ENCODE measurements at regions not wholly inside any gene's neighbourhood (a gene's known extent, or its start where the extent isn't known, plus 50 kb on each side); places are given as distances from the start of the nearest gene placed in this dataset.

DNA sequence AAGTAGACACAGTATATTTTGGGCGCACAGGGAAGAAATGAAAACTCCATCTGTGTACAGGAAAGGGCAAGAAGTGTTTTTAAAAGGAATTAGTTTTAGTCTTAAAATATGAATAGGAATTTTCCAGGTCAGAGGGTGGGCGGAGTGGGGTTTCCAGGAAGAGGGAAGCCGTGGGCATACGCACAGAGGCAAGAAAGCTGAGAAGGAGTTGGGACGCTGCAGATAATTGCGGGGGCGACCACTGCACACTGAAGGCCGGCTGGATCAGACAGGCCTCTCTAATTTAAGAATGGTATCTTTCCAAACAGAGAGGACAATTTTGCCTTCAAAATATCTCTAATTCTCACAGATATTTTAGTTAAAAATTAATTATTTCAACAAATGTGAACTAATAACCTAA, 189.1 kb upstream of the INHBA start:
- TF ChIP-seq, protein P1, sequence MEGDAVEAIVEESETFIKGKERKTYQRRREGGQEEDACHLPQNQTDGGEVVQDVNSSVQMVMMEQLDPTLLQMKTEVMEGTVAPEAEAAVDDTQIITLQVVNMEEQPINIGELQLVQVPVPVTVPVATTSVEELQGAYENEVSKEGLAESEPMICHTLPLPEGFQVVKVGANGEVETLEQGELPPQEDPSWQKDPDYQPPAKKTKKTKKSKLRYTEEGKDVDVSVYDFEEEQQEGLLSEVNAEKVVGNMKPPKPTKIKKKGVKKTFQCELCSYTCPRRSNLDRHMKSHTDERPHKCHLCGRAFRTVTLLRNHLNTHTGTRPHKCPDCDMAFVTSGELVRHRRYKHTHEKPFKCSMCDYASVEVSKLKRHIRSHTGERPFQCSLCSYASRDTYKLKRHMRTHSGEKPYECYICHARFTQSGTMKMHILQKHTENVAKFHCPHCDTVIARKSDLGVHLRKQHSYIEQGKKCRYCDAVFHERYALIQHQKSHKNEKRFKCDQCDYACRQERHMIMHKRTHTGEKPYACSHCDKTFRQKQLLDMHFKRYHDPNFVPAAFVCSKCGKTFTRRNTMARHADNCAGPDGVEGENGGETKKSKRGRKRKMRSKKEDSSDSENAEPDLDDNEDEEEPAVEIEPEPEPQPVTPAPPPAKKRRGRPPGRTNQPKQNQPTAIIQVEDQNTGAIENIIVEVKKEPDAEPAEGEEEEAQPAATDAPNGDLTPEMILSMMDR (optimal IDR thresholded peaks at IDR 0.05 in 1 of 3, IDR thresholded peaks at IDR 0.05 in 1 of 3, conservative IDR thresholded peaks at IDR 0.05 in 1 of 3; ENCODE audit: extremely low read depth in 1 of 3, insufficient read depth in 2 of 3, low read length in 3 of 3), result no peak
- TF ChIP-seq EZH2 (IDR thresholded peaks at IDR 0.05; ENCODE audit: low read length), result no peak
- Histone ChIP-seq H3K4me1 (ENCODE audit: control insufficient read depth, extremely low read depth, insufficient read depth, low read length) (peaks cover 3% of the 10 kb centered on the region), H3K4me2 (ENCODE audit: control insufficient read depth, extremely low read depth, insufficient read depth, low read depth, low read length) (no peak overlapping the region), H4K20me1 (ENCODE audit: control insufficient read depth, extremely low read depth, insufficient read depth, low read length) (no peaks in the 10 kb centered on the region), H3K27me3 (ENCODE audit: control insufficient read depth, extremely low read depth, insufficient read depth, low read length) (no peaks in the 10 kb centered on the region), H3K36me3 (ENCODE audit: control insufficient read depth in 2 of 2, extremely low read depth in 1 of 2, insufficient read depth in 2 of 2, low read length in 2 of 2) (no peaks in the 10 kb centered on the region), H3K27ac (ENCODE audit: control insufficient read depth, insufficient read depth, low read length) (no peak overlapping the region), H3K9ac (ENCODE audit: control insufficient read depth, extremely low read depth, insufficient read depth, low read length) (no peak overlapping the region), H3K4me3 (ENCODE audit: control insufficient read depth in 2 of 3, extremely low read depth in 1 of 3, insufficient read depth in 2 of 3, low read depth in 1 of 3, low read length in 3 of 3) (no peak overlapping the region), H3K9me1 (ENCODE audit: control insufficient read depth, extremely low read depth, insufficient read depth, low read length) (no peaks in the 10 kb centered on the region), H3K79me2 (ENCODE audit: control insufficient read depth, insufficient read depth, low read length) (no peaks in the 10 kb centered on the region), H3K9me3 (ENCODE audit: control insufficient read depth, low read depth, low read length) (no peaks in the 10 kb centered on the region), H2AFZ (ENCODE audit: control insufficient read depth, low read length) (no peak overlapping the region)
- FAIRE-seq (no peak), DNase-seq (ENCODE audit: low read depth, low spot score) (no peak)
- dilution Hi-C loops (cut with MboI; ENCODE audit: extremely low pct_ligation_motif_present, low sequenced_read_pairs), result no loop called here

DNA sequence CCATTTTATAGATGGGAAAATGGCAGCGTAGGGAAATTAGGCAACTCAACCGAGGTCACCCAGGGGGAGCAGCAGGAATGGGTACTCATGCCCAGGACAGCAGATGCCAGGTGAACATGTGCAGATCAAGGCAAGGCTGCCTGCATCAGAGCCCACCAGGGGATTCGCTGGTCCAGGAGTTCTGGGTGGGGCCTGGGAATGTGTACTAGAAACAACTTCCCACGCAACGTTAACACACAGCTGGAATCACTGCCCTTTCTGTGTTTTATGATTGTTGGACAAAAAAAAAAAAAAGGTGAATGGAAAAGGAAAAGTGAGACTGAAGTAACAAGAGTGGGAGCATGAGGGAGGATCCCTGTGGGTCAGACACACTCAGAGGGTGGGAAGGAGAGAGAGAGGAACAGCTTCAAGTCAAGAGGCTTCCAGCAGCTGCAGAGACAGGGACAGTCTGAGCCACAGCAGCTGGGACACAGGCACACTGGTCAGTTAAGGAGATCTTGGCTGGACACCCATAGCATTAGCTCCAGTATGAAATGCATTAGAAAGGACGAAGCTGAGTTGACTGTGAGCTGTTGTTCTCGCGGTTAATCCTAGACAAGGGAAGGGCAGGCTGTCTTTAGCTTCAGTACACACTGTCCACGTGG, 187.9 kb upstream of the INHBA start:
- Histone ChIP-seq H3K9ac (ENCODE audit: control insufficient read depth, extremely low read depth, insufficient read depth, low read length) (no peak overlapping the region), H3K36me3 (ENCODE audit: control insufficient read depth in 2 of 2, extremely low read depth in 1 of 2, insufficient read depth in 2 of 2, low read length in 2 of 2) (no peaks in the 10 kb centered on the region), H3K27ac (ENCODE audit: control insufficient read depth, insufficient read depth, low read length) (no peak overlapping the region), H3K4me2 (ENCODE audit: control insufficient read depth, extremely low read depth, insufficient read depth, low read depth, low read length) (no peak overlapping the region), H4K20me1 (ENCODE audit: control insufficient read depth, extremely low read depth, insufficient read depth, low read length) (no peaks in the 10 kb centered on the region), H3K79me2 (ENCODE audit: control insufficient read depth, insufficient read depth, low read length) (no peaks in the 10 kb centered on the region), H3K27me3 (ENCODE audit: control insufficient read depth, extremely low read depth, insufficient read depth, low read length) (no peaks in the 10 kb centered on the region), H2AFZ (ENCODE audit: control insufficient read depth, low read length) (no peak overlapping the region), H3K4me1 (ENCODE audit: control insufficient read depth, extremely low read depth, insufficient read depth, low read length) (peaks cover 15% of the 10 kb centered on the region), H3K9me3 (ENCODE audit: control insufficient read depth, low read depth, low read length) (no peaks in the 10 kb centered on the region), H3K9me1 (ENCODE audit: control insufficient read depth, extremely low read depth, insufficient read depth, low read length) (no peaks in the 10 kb centered on the region), H3K4me3 (ENCODE audit: control insufficient read depth in 2 of 3, extremely low read depth in 1 of 3, insufficient read depth in 2 of 3, low read depth in 1 of 3, low read length in 3 of 3) (no peak overlapping the region)
- TF ChIP-seq, protein P1 (optimal IDR thresholded peaks at IDR 0.05 in 1 of 3, IDR thresholded peaks at IDR 0.05 in 1 of 3, conservative IDR thresholded peaks at IDR 0.05 in 1 of 3; ENCODE audit: extremely low read depth in 1 of 3, insufficient read depth in 2 of 3, low read length in 3 of 3), result no peak
- no peak for TF ChIP-seq EZH2 (IDR thresholded peaks at IDR 0.05; ENCODE audit: low read length)
- dilution Hi-C loops (cut with MboI; ENCODE audit: extremely low pct_ligation_motif_present, low sequenced_read_pairs), result no loop called here
- DNase-seq (ENCODE audit: low read depth, low spot score) (no peak), FAIRE-seq (no peak)

Data from keratinocyte (primary cell).